A549 (cell line): ENCODE measurements at regions not wholly inside any gene's neighbourhood (a gene's known extent, or its start where the extent isn't known, plus 50 kb on each side); places are given as distances from the start of the nearest gene placed in this dataset.

Experiments
- ATAC-seq, 2 experiments: fragments of 200-7000 bp in 1 of 2; fragments of >200 bp in 1 of 2; cut with Nextera tagmentation in 1 of 2; cut with Tn5 transposase in 1 of 2; 3 replicates each; pipeline versions ENCODE4 v1.8.0 to v1.9.1; 2018 to 2020; ENCODE audit warnings: mild to moderate bottlenecking in 1 of 2, moderate library complexity in 1 of 2
- CTCF ChIA-PET: fragments of 300-600 bp; sonication (Branson Sonifier 250); formaldehyde crosslinking; extraction: SDS; loops from one replicate; lab custom pipeline; 2021; ENCODE audit warnings: antibody characterized with exemption, inconsistent platforms; lab: Yijun Ruan, JAX
- POLR2A ChIA-PET: fragments of 350-600 bp; formaldehyde crosslinking; extraction: SDS; loops from one replicate; lab custom pipeline; 2021; ENCODE audit warnings: antibody characterized with exemption, inconsistent platforms; lab: Yijun Ruan, JAX
- DNase-seq, 2 experiments: peaks; one replicate each; pipeline versions ENCODE4 v3.0.0 to v3.0.0-alpha.2; 2011 to 2016; ENCODE audit warnings: low read depth in 1 of 2, low spot score in 1 of 2
- FAIRE-seq: peaks from 2 replicates; lab custom pipeline; 2011; peaks lifted over from hg19 to GRCh38; lab: Jason Lieb, UNC
- H3K27ac ChIP-seq, 2 experiments: fragments of >200 bp; sonication (Bioruptor Twin); formaldehyde crosslinking; 3 replicates each; pipeline ENCODE4 v1.5.1; 2016 to 2017
- H3K4me1 ChIP-seq: fragments of >200 bp; sonication (Bioruptor Twin); formaldehyde crosslinking; 3 replicates; pipeline ENCODE4 v1.6.1; 2016
- H3K4me2 ChIP-seq: fragments of >200 bp; sonication (Bioruptor Twin); formaldehyde crosslinking; 3 replicates; pipeline ENCODE4 v1.6.1; 2016
- H3K4me3 ChIP-seq: fragments of >200 bp; sonication (Bioruptor Twin); formaldehyde crosslinking; 3 replicates; pipeline ENCODE4 v1.5.1; 2016
- H3K9me3 ChIP-seq: fragments of >200 bp; sonication (Bioruptor Twin); formaldehyde crosslinking; 3 replicates; pipeline ENCODE4 v1.6.1; 2016
- EP300 ChIP-seq, 2 experiments: fragments of >200 bp; sonication (Bioruptor Twin); formaldehyde crosslinking; IDR thresholded peaks; 2 replicates in 1 of 2; 3 replicates in 1 of 2; pipeline ENCODE4 v1.6.1; 2016 to 2017
- FOSL2 ChIP-seq, 2 experiments: fragments of 450-650 bp in 1 of 2; fragments of >200 bp in 1 of 2; sonication (Bioruptor Twin) in 1 of 2; formaldehyde crosslinking; IDR thresholded peaks; 2 replicates each; pipeline versions ENCODE4 v1.5.0 to v1.6.1; 2016 to 2020; ENCODE audit warnings: mild to moderate bottlenecking in 1 of 2, moderate library complexity in 1 of 2
- WGBS: methylation state at CpG from one replicate; pipeline ENCODE4 v1.1.6; 2017; ENCODE audit errors: missing lambda C conversion rate; 5-methylcytosine and 5-hydroxymethylcytosine counted together
- small RNA-seq, 6 experiments: library from RNA; depleted of rRNA; stranded (forward); fragments of <200 nt; gene quantifications; one replicate each; pipeline ENCODE3, GENCODE V24; 2012

DNA sequence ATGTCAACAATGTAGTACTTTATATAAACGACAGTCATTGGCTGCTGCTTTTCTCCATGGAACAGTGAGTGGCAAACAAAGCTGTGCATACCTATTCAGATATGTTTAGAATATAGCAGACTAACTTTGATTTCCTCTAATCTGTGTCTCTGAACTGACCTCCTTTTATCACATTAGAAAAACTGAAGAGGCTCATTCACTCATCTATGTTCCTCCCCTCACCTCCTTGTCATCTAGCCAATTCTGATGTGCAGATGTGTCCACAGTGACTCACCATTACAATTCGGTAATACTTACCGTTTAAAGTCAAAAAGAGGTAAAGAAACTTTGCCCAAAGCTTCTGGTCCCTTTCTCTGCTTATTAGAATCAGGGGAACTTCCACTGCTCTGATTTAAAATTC lies 51.5 kb upstream of the RPS13 start:
- ChIA-PET POLR2A (no interaction called here), CTCF (interaction anchor here (0.5 to 0.8 kb wide), 2 partner anchors 9 to 75 kb away, joined by 3 read pairs; no protein-coding TSS in a partner anchor)
- Histone ChIP-seq H3K4me2 (no peak overlapping the region), H3K4me1 (peaks cover 7% of the 10 kb centered on the region; the same call in 2 of the 3 replicates), H3K9me3 (no peaks in the 10 kb centered on the region), H3K27ac (no peak overlapping the region), H3K4me3 (no peak overlapping the region)
- FAIRE-seq (no peak), DNase-seq (peak in 1 of 2 experiments; percentile 22), ATAC-seq (peak; percentile 62 to 70; a peak in 4 of 6 replicates)
- WGBS = 25% methylated on average over 3 of the region's 3 CpGs
- no peak for TF ChIP-seq FOSL2 (IDR thresholded peaks at IDR 0.05)
- peak; percentile 28; the same call in 1 of the 2 replicates for TF ChIP-seq FOSL2 (CRISPR knock-in tag; IDR thresholded peaks at IDR 0.05)
- no peak for TF ChIP-seq EP300 (IDR thresholded peaks at IDR 0.05)

Small RNAs in the stretch of these regions (small RNA-seq; reads per million reads assigned to genes)
- 0 reads per million in 6 experiments for gene AC126389.1
